WTC11 (cell line): ENCODE measurements at regions not wholly inside any gene's neighbourhood (a gene's known extent, or its start where the extent isn't known, plus 50 kb on each side); places are given as distances from the start of the nearest gene placed in this dataset.

ENCODE experiments used
- ATAC-seq: fragments of 200-7000 bp; cut with Tn5 transposase; 2 replicates; pipeline ENCODE4 v1.10.0; 2021; ENCODE audit warnings: mild to moderate bottlenecking, moderate library complexity
- CTCF ChIA-PET: fragments of 300-600 bp; sonication (Branson Sonifier 250); formaldehyde crosslinking; loops from one replicate; lab custom pipeline; 2021; ENCODE audit warnings: antibody characterized with exemption; lab: Charles Lee
- POLR2A ChIA-PET: fragments of 350-600 bp; sonication (Branson Sonifier 250); formaldehyde crosslinking; loops from one replicate; lab custom pipeline; 2021; ENCODE audit warnings: antibody characterized with exemption; lab: Charles Lee
- DNase-seq: peaks from one replicate; pipeline ENCODE4 v3.0.0; 2021; ENCODE audit warnings: low spot score
- H3K27ac Mint-ChIP-seq: 2 replicates; pipeline ENCODE4 v1.8.0; 2021; ENCODE audit warnings: mixed read lengths
- H3K27me3 Mint-ChIP-seq: 2 replicates; pipeline ENCODE4 v1.8.0; 2021; ENCODE audit warnings: low read depth, mild to moderate bottlenecking, moderate library complexity, mixed read lengths
- H3K36me3 Mint-ChIP-seq: 2 replicates; pipeline ENCODE4 v1.8.0; 2021; ENCODE audit warnings: mixed read lengths
- H3K4me1 Mint-ChIP-seq: 2 replicates; pipeline ENCODE4 v1.8.0; 2022; ENCODE audit warnings: mixed read lengths
- H3K4me3 Mint-ChIP-seq: 2 replicates; pipeline ENCODE4 v1.8.0; 2021; ENCODE audit warnings: mild to moderate bottlenecking, moderate library complexity, mixed read lengths
- H3K9me3 Mint-ChIP-seq: 2 replicates; pipeline ENCODE4 v1.8.0; 2021; ENCODE audit warnings: mixed read lengths
- CREB1 ChIP-seq: sonication (generic); formaldehyde crosslinking; IDR thresholded peaks from 2 replicates; pipeline ENCODE4 v1.8.0; 2023; ENCODE audit warnings: mild to moderate bottlenecking, missing genetic modification reagents
- EMX1 ChIP-seq: fragments of 250-450 bp; sonication (Bioruptor Pico); IDR thresholded peaks from 2 replicates; pipeline ENCODE4 v1.8.0; 2021; ENCODE audit warnings: mild to moderate bottlenecking
- ESRRA ChIP-seq: sonication (generic); formaldehyde crosslinking; IDR thresholded peaks from 2 replicates; pipeline ENCODE4 v1.8.1; 2022; ENCODE audit warnings: mild to moderate bottlenecking, missing genetic modification reagents, borderline replicate concordance
- FOXJ3 ChIP-seq: sonication (generic); formaldehyde crosslinking; IDR thresholded peaks from 2 replicates; pipeline ENCODE4 v1.9.0; 2021; ENCODE audit warnings: missing genetic modification reagents, mild to moderate bottlenecking, borderline replicate concordance
- GTF2I ChIP-seq: fragments of 250-450 bp; sonication (Bioruptor Pico); conservative IDR thresholded peaks from 2 replicates; pipeline ENCODE4 v1.4.0; 2021; ENCODE audit warnings: mild to moderate bottlenecking
- JAZF1 ChIP-seq: fragments of 250-450 bp; sonication (Bioruptor Pico); IDR thresholded peaks from 2 replicates; pipeline ENCODE4 v1.9.0; 2021; ENCODE audit warnings: moderate library complexity, mild to moderate bottlenecking, inconsistent platforms
- KAT7 ChIP-seq: sonication (generic); formaldehyde crosslinking; IDR thresholded peaks from 2 replicates; pipeline ENCODE4 v1.8.1; 2023; ENCODE audit warnings: missing genetic modification reagents, mild to moderate bottlenecking, borderline replicate concordance
- MXD4 ChIP-seq: fragments of 250-450 bp; sonication (Bioruptor Pico); IDR thresholded peaks from 2 replicates; pipeline ENCODE4 v1.8.0; 2021; ENCODE audit warnings: mild to moderate bottlenecking, moderate library complexity, borderline replicate concordance
- NR3C1 ChIP-seq: sonication (generic); formaldehyde crosslinking; conservative IDR thresholded peaks from 2 replicates; pipeline ENCODE4 v1.8.1; 2023; ENCODE audit warnings: low read depth, mild to moderate bottlenecking, missing genetic modification reagents
- OVOL2 ChIP-seq: fragments of 250-450 bp; sonication (Bioruptor Pico); IDR thresholded peaks from 2 replicates; pipeline ENCODE4 v1.9.0; 2021; ENCODE audit warnings: mild to moderate bottlenecking, borderline replicate concordance
- PRRX2 ChIP-seq: fragments of 250-450 bp; sonication (Bioruptor Pico); IDR thresholded peaks from 2 replicates; pipeline ENCODE4 v1.8.0; 2021; ENCODE audit warnings: mild to moderate bottlenecking
- RELA ChIP-seq: sonication (generic); formaldehyde crosslinking; IDR thresholded peaks from 2 replicates; pipeline ENCODE4 v1.8.1; 2022; ENCODE audit warnings: missing genetic modification reagents, mild to moderate bottlenecking, borderline replicate concordance
- SMAD3 ChIP-seq: sonication (generic); formaldehyde crosslinking; IDR thresholded peaks from 2 replicates; pipeline ENCODE4 v1.8.0; 2022; ENCODE audit warnings: missing genetic modification reagents, mild to moderate bottlenecking, borderline replicate concordance
- TP53 ChIP-seq: sonication (generic); formaldehyde crosslinking; IDR thresholded peaks from 2 replicates; pipeline ENCODE4 v1.8.1; 2023; ENCODE audit warnings: mild to moderate bottlenecking, missing genetic modification reagents
- ZNF317 ChIP-seq: sonication (generic); formaldehyde crosslinking; IDR thresholded peaks from 2 replicates; pipeline ENCODE4 v1.8.1; 2023; ENCODE audit warnings: low read depth, mild to moderate bottlenecking, moderate library complexity, missing genetic modification reagents, borderline replicate concordance
- TF ChIP-seq, protein P1 (sequence below): fragments of 200-600 bp; IDR thresholded peaks from 2 replicates; pipeline ENCODE4 v1.8.0; 2022; ENCODE audit warnings: antibody characterized with exemption
- TF ChIP-seq, protein P2 (sequence below): sonication (generic); formaldehyde crosslinking; IDR thresholded peaks from 2 replicates; pipeline ENCODE4 v1.8.0; 2023; ENCODE audit warnings: missing genetic modification reagents, mild to moderate bottlenecking, borderline replicate concordance
- TF ChIP-seq, protein P3 (sequence below): fragments of 250-450 bp; sonication (Bioruptor Pico); IDR thresholded peaks from 2 replicates; pipeline ENCODE4 v1.8.0; 2021; ENCODE audit warnings: mild to moderate bottlenecking
- TF ChIP-seq, protein P4 (sequence below): fragments of 250-450 bp; sonication (Bioruptor Pico); IDR thresholded peaks from 2 replicates; pipeline ENCODE4 v1.9.0; 2021; ENCODE audit warnings: moderate library complexity, mild to moderate bottlenecking, inconsistent platforms, borderline replicate concordance
- TF ChIP-seq, protein P5 (sequence below): sonication (generic); formaldehyde crosslinking; IDR thresholded peaks from 2 replicates; pipeline ENCODE4 v1.8.0; 2022; ENCODE audit warnings: mild to moderate bottlenecking, missing genetic modification reagents
- TF ChIP-seq, protein P6 (sequence below): sonication (generic); formaldehyde crosslinking; IDR thresholded peaks from 2 replicates; pipeline ENCODE4 v1.8.0; 2022; ENCODE audit warnings: missing genetic modification reagents
- TF ChIP-seq, protein P7 (sequence below): sonication (generic); formaldehyde crosslinking; conservative IDR thresholded peaks from 2 replicates; pipeline ENCODE4 v1.8.1; 2022; ENCODE audit warnings: mild to moderate bottlenecking, missing genetic modification reagents

DNA sequence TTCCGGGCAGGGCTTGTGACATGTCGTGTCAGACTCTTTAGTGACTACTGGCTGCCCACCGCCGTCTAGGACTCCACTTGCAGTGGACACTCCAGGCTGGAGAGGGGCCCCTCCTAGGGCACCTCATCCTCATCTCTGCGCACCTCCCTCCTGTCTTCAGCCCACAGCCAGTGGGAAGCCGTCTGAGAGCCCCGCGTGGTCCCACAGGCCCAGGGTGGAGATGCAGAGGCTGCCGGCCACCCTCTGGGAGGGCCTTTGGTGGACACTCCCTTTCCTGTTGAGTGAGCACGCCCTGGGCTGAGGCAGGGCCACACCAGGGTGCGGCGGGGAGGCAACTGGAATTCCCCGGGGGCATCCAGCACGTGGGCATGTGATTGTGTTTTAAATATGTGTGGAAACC is 80.5 kb downstream of the IRX2 start (continued):
- TF ChIP-seq, protein P1, sequence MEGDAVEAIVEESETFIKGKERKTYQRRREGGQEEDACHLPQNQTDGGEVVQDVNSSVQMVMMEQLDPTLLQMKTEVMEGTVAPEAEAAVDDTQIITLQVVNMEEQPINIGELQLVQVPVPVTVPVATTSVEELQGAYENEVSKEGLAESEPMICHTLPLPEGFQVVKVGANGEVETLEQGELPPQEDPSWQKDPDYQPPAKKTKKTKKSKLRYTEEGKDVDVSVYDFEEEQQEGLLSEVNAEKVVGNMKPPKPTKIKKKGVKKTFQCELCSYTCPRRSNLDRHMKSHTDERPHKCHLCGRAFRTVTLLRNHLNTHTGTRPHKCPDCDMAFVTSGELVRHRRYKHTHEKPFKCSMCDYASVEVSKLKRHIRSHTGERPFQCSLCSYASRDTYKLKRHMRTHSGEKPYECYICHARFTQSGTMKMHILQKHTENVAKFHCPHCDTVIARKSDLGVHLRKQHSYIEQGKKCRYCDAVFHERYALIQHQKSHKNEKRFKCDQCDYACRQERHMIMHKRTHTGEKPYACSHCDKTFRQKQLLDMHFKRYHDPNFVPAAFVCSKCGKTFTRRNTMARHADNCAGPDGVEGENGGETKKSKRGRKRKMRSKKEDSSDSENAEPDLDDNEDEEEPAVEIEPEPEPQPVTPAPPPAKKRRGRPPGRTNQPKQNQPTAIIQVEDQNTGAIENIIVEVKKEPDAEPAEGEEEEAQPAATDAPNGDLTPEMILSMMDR: no peak
- TF ChIP-seq TP53 (CRISPR knock-in tag) (no peak), SMAD3 (CRISPR knock-in tag) (no peak), KAT7 (no peak)
- TF ChIP-seq, protein P2, sequence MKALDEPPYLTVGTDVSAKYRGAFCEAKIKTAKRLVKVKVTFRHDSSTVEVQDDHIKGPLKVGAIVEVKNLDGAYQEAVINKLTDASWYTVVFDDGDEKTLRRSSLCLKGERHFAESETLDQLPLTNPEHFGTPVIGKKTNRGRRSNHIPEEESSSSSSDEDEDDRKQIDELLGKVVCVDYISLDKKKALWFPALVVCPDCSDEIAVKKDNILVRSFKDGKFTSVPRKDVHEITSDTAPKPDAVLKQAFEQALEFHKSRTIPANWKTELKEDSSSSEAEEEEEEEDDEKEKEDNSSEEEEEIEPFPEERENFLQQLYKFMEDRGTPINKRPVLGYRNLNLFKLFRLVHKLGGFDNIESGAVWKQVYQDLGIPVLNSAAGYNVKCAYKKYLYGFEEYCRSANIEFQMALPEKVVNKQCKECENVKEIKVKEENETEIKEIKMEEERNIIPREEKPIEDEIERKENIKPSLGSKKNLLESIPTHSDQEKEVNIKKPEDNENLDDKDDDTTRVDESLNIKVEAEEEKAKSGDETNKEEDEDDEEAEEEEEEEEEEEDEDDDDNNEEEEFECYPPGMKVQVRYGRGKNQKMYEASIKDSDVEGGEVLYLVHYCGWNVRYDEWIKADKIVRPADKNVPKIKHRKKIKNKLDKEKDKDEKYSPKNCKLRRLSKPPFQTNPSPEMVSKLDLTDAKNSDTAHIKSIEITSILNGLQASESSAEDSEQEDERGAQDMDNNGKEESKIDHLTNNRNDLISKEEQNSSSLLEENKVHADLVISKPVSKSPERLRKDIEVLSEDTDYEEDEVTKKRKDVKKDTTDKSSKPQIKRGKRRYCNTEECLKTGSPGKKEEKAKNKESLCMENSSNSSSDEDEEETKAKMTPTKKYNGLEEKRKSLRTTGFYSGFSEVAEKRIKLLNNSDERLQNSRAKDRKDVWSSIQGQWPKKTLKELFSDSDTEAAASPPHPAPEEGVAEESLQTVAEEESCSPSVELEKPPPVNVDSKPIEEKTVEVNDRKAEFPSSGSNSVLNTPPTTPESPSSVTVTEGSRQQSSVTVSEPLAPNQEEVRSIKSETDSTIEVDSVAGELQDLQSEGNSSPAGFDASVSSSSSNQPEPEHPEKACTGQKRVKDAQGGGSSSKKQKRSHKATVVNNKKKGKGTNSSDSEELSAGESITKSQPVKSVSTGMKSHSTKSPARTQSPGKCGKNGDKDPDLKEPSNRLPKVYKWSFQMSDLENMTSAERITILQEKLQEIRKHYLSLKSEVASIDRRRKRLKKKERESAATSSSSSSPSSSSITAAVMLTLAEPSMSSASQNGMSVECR (CRISPR knock-in tag): no peak
- TF ChIP-seq, protein P3, sequence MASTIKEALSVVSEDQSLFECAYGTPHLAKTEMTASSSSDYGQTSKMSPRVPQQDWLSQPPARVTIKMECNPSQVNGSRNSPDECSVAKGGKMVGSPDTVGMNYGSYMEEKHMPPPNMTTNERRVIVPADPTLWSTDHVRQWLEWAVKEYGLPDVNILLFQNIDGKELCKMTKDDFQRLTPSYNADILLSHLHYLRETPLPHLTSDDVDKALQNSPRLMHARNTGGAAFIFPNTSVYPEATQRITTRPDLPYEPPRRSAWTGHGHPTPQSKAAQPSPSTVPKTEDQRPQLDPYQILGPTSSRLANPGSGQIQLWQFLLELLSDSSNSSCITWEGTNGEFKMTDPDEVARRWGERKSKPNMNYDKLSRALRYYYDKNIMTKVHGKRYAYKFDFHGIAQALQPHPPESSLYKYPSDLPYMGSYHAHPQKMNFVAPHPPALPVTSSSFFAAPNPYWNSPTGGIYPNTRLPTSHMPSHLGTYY (CRISPR knock-in tag): no peak
- TF ChIP-seq, protein P4, sequence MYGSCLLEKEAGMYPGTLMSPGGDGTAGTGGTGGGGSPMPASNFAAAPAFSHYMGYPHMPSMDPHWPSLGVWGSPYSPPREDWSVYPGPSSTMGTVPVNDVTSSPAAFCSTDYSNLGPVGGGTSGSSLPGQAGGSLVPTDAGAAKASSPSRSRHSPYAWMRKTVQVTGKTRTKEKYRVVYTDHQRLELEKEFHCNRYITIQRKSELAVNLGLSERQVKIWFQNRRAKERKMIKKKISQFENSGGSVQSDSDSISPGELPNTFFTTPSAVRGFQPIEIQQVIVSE (CRISPR knock-in tag): no peak
- TF ChIP-seq, all 79 proteins: peak for 0

DNA sequence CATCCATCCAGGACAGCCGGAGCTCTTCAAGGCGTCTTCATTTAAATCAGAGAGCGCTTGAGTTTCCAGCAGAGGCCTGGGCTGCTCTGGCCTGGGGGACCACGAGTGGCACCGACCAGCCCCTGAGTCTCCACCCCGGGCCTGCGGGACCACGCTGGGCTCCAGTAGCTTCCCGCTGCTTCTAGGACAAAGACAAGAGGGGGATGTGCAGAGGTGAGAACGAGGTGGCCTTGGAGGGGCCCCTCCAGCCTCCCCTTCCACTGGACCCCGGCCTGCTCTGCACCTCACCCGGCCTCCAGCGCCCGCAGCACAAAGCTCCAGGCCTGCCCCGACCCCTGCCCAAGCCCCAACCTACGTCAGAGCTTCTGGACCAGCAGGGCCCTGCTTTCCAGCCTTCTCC is 81.6 kb downstream of the IRX2 start:
- Mint-ChIP-seq H3K36me3 (no peaks in the 10 kb centered on the region), H3K27ac (no peak overlapping the region), H3K9me3 (no peaks in the 10 kb centered on the region), H3K4me3 (no peak overlapping the region), H3K27me3 (no peaks in the 10 kb centered on the region), H3K4me1 (peaks cover 9% of the 10 kb centered on the region)
- POLR2A ChIA-PET: no interaction called here
- no peak for DNase-seq
- ATAC-seq: no peak
- TF ChIP-seq GTF2I (CRISPR knock-in tag) (no peak), RELA (CRISPR knock-in tag) (no peak), PRRX2 (no peak), EMX1 (no peak), SMAD3 (CRISPR knock-in tag) (no peak)
- CTCF ChIA-PET: interaction anchor here (1.1 kb wide), 1 partner anchor 135 kb away, joined by 3 read pairs; no protein-coding TSS in a partner anchor

DNA sequence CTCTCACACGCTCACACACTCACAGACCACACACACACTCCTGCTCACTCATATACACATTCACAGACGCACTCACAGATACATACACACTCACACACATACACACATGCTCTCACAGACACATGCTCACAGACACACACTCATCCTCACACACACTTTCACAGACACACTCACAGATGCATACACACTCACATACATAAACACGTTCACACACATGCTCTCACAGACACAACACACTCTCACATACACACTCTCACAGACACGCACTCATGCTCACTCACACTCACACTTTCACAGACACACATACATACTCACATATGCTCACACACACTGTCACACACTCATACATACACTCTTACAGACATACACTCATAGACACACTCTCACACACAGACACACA is 82.2 kb downstream of the IRX2 start:
- Mint-ChIP-seq H3K9me3 (no peaks in the 10 kb centered on the region), H3K36me3 (no peaks in the 10 kb centered on the region), H3K4me1 (peaks cover 9% of the 10 kb centered on the region), H3K27me3 (no peaks in the 10 kb centered on the region), H3K27ac (no peak overlapping the region), H3K4me3 (no peak overlapping the region)
- DNase-seq (no peak), ATAC-seq (no peak)
- ChIA-PET CTCF (interaction anchor here (1.1 kb wide), 1 partner anchor 136 kb away, joined by 3 read pairs; no protein-coding TSS in a partner anchor), POLR2A (no interaction called here)
- no peak for TF ChIP-seq NR3C1 (CRISPR knock-in tag)
- TF ChIP-seq, protein P5, sequence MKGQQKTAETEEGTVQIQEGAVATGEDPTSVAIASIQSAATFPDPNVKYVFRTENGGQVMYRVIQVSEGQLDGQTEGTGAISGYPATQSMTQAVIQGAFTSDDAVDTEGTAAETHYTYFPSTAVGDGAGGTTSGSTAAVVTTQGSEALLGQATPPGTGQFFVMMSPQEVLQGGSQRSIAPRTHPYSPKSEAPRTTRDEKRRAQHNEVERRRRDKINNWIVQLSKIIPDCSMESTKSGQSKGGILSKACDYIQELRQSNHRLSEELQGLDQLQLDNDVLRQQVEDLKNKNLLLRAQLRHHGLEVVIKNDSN (CRISPR knock-in tag): no peak
- TF ChIP-seq CREB1 (CRISPR knock-in tag): no peak
- no peak for TF ChIP-seq OVOL2 (CRISPR knock-in tag)
- TF ChIP-seq MXD4: no peak
- TF ChIP-seq ZNF317: no peak
- no peak for TF ChIP-seq JAZF1 (CRISPR knock-in tag)
- TF ChIP-seq, protein P6, sequence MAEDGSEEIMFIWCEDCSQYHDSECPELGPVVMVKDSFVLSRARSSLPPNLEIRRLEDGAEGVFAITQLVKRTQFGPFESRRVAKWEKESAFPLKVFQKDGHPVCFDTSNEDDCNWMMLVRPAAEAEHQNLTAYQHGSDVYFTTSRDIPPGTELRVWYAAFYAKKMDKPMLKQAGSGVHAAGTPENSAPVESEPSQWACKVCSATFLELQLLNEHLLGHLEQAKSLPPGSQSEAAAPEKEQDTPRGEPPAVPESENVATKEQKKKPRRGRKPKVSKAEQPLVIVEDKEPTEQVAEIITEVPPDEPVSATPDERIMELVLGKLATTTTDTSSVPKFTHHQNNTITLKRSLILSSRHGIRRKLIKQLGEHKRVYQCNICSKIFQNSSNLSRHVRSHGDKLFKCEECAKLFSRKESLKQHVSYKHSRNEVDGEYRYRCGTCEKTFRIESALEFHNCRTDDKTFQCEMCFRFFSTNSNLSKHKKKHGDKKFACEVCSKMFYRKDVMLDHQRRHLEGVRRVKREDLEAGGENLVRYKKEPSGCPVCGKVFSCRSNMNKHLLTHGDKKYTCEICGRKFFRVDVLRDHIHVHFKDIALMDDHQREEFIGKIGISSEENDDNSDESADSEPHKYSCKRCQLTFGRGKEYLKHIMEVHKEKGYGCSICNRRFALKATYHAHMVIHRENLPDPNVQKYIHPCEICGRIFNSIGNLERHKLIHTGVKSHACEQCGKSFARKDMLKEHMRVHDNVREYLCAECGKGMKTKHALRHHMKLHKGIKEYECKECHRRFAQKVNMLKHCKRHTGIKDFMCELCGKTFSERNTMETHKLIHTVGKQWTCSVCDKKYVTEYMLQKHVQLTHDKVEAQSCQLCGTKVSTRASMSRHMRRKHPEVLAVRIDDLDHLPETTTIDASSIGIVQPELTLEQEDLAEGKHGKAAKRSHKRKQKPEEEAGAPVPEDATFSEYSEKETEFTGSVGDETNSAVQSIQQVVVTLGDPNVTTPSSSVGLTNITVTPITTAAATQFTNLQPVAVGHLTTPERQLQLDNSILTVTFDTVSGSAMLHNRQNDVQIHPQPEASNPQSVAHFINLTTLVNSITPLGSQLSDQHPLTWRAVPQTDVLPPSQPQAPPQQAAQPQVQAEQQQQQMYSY (CRISPR knock-in tag): no peak
- TF ChIP-seq FOXJ3 (CRISPR knock-in tag): no peak
- TF ChIP-seq, protein P7, sequence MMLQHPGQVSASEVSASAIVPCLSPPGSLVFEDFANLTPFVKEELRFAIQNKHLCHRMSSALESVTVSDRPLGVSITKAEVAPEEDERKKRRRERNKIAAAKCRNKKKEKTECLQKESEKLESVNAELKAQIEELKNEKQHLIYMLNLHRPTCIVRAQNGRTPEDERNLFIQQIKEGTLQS: no peak
- TF ChIP-seq ESRRA (CRISPR knock-in tag): no peak
